GM12878 (cell line): ENCODE measurements at regions not wholly inside any gene's neighbourhood (a gene's known extent, or its start where the extent isn't known, plus 50 kb on each side); places are given as distances from the start of the nearest gene placed in this dataset.

Experiments
- ATAC-seq: fragments of 200-7000 bp; cut with Tn5 transposase; 3 replicates; pipeline ENCODE4 v1.9.1; 2020; ENCODE audit warnings: mild to moderate bottlenecking, moderate library complexity
- BruUV-seq: library from RNA; stranded (reverse); fragments of 400-500 nt; replicated peaks from 2 replicates; lab custom pipeline; 2021; lab: Mats Ljungman, UMichigan
- CTCF ChIA-PET: fragments of 300-600 bp; sonication (Branson Sonifier 250); formaldehyde crosslinking; extraction: SDS; loops from one replicate; lab custom pipeline; 2021; ENCODE audit warnings: inconsistent platforms; lab: Yijun Ruan, JAX
- POLR2A ChIA-PET: fragments of 350-600 bp; formaldehyde crosslinking; extraction: SDS; loops from one replicate; lab custom pipeline; 2021; ENCODE audit warnings: inconsistent platforms; lab: Charles Lee
- RAD21 ChIA-PET: fragments of 300-600 bp; sonication (Branson Sonifier 250); formaldehyde crosslinking; loops from one replicate; lab custom pipeline; 2023; ENCODE audit warnings: antibody characterized with exemption; ENCODE audit not compliant: unreplicated experiment; lab: Charles Lee
- SMC1A ChIA-PET: fragments of 300-600 bp; sonication (Branson Sonifier 250); formaldehyde crosslinking; loops from one replicate; lab custom pipeline; 2023; ENCODE audit not compliant: unreplicated experiment, uncharacterized antibody; lab: Charles Lee
- DNase-seq: peaks from one replicate; pipeline ENCODE4 v3.0.0-alpha.2; 2011; ENCODE audit warnings: low read depth, low spot score
- FAIRE-seq: peaks from 3 replicates; lab custom pipeline; 2011; peaks lifted over from hg19 to GRCh38; lab: Jason Lieb, UNC
- H2AFZ ChIP-seq: 2 replicates; pipeline ENCODE4 v1.6.0; 2011; ENCODE audit warnings: low read depth, low read length, control low read depth; ENCODE audit not compliant: control insufficient read depth
- H3K27ac ChIP-seq: 2 replicates; pipeline ENCODE4 v1.5.1; 2011; ENCODE audit warnings: control low read depth; ENCODE audit not compliant: control insufficient read depth, insufficient read depth
- H3K27me3 ChIP-seq, 2 experiments: replicated peaks in 1 of 2; 2 replicates each; pipeline versions ENCODE4 v1.6.0 to v1.6.1; 2011; ENCODE audit warnings: low read length in 1 of 2; ENCODE audit not compliant: control insufficient read depth in 2 of 2, insufficient read depth in 2 of 2
- H3K36me3 ChIP-seq, 2 experiments: 2 replicates each; pipeline ENCODE4 v1.5.1; 2011; ENCODE audit warnings: low read length in 1 of 2; ENCODE audit not compliant: control insufficient read depth in 2 of 2, insufficient read depth in 2 of 2
- H3K4me1 ChIP-seq: 2 replicates; pipeline ENCODE4 v1.6.1; 2011; ENCODE audit warnings: mild to moderate bottlenecking, low read length, moderate library complexity, mixed read lengths; ENCODE audit not compliant: control insufficient read depth, insufficient read depth
- H3K4me2 ChIP-seq: 2 replicates; pipeline ENCODE4 v1.6.0; 2011; ENCODE audit warnings: control low read depth; ENCODE audit not compliant: control insufficient read depth, insufficient read depth
- H3K4me3 ChIP-seq: fragments of 200-600 bp; sonication (generic); 2 replicates; pipeline ENCODE4 v1.5.1; 2016
- H3K79me2 ChIP-seq: 2 replicates; pipeline ENCODE4 v1.6.0; 2011; ENCODE audit warnings: low read length; ENCODE audit not compliant: control insufficient read depth, insufficient read depth
- H3K9ac ChIP-seq: 2 replicates; pipeline ENCODE4 v1.8.0; 2011; ENCODE audit warnings: low read length, control low read depth, mixed read lengths; ENCODE audit not compliant: control insufficient read depth, insufficient read depth
- H3K9me3 ChIP-seq: replicated peaks from 3 replicates; pipeline ENCODE4 v1.5.1; 2011; ENCODE audit warnings: mild to moderate bottlenecking, low read length; ENCODE audit not compliant: control insufficient read depth, insufficient read depth
- H4K20me1 ChIP-seq: 2 replicates; pipeline ENCODE4 v1.6.0; 2011; ENCODE audit not compliant: control insufficient read depth, insufficient read depth
- CEBPZ ChIP-seq: fragments of 150-350 bp; IDR thresholded peaks from 2 replicates; pipeline ENCODE4 v1.6.1; 2016; ENCODE audit warnings: low read depth, low read length
- CHD2 ChIP-seq: IDR thresholded peaks from 2 replicates; pipeline ENCODE4 v1.6.1; 2011; ENCODE audit warnings: low read depth, low read length, improper control_type of control experiment, borderline replicate concordance
- EED ChIP-seq: sonication (generic); IDR thresholded peaks from 2 replicates; pipeline ENCODE4 v1.6.1; 2016; ENCODE audit warnings: antibody characterized with exemption, low read depth
- EZH2 ChIP-seq: IDR thresholded peaks from 2 replicates; pipeline ENCODE4 v1.6.1; 2012; ENCODE audit warnings: low read depth, mild to moderate bottlenecking, control low read depth, inconsistent platforms, low read length, borderline replicate concordance; ENCODE audit not compliant: control insufficient read depth
- HCFC1 ChIP-seq: fragments of 150-350 bp; IDR thresholded peaks from 2 replicates; pipeline ENCODE4 v1.6.1; 2014; ENCODE audit warnings: low read length
- HDGF ChIP-seq: fragments of 450-650 bp; IDR thresholded peaks from 2 replicates; pipeline ENCODE4 v1.6.1; 2016; ENCODE audit warnings: antibody characterized with exemption
- IRF4 ChIP-seq: IDR thresholded peaks from 2 replicates; pipeline ENCODE4 v1.6.1; 2011; ENCODE audit warnings: low read depth, low read length
- PBX3 ChIP-seq: IDR thresholded peaks from 2 replicates; pipeline ENCODE4 v1.6.1; 2011; ENCODE audit warnings: mild to moderate bottlenecking, low read depth, low read length, moderate library complexity; ENCODE audit not compliant: insufficient replicate concordance
- POLR2AphosphoS5 ChIP-seq: IDR thresholded peaks from 2 replicates; pipeline ENCODE4 v1.6.1; 2011; ENCODE audit warnings: mild to moderate bottlenecking, low read length, inconsistent platforms
- RBBP5 ChIP-seq: fragments of 200-600 bp; sonication (generic); conservative IDR thresholded peaks from 2 replicates; pipeline ENCODE4 v1.6.1; 2016
- SREBF2 ChIP-seq: IDR thresholded peaks from 2 replicates; pipeline ENCODE4 v1.6.1; 2012; ENCODE audit warnings: mild to moderate bottlenecking, low read length
- ZNF24 ChIP-seq: fragments of 450-650 bp; IDR thresholded peaks from 2 replicates; pipeline ENCODE4 v1.6.1; 2017; ENCODE audit warnings: antibody characterized with exemption, mild to moderate bottlenecking
- WGBS: methylation state at CpG from one replicate; pipeline ENCODE4 v1.1.6; 2016; ENCODE audit warnings: low lambda C conversion rate; ENCODE audit not compliant: insufficient replicate concordance, insufficient coverage; ENCODE audit errors: missing lambda C conversion rate; 5-methylcytosine and 5-hydroxymethylcytosine counted together
- in situ Hi-C: fragments of 300-500 bp; cut with MboI; formaldehyde crosslinking; loops from 9 replicates; pipeline ENCODE4 v1.14.3; 2018; ENCODE audit warnings: mixed read lengths
- intact Hi-C: fragments of 100-400 bp; cut with micrococcal nuclease; formaldehyde crosslinking; loops from one replicate; pipeline ENCODE4 v1.14.2; 2022; ENCODE audit not compliant: unreplicated experiment
- TF ChIP-seq, protein P1 (sequence below): IDR thresholded peaks from 2 replicates; pipeline ENCODE4 v1.6.1; 2012; ENCODE audit warnings: mild to moderate bottlenecking, low read depth, low read length
- TF ChIP-seq, protein P2 (sequence below): fragments of 150-350 bp; IDR thresholded peaks from 2 replicates; pipeline ENCODE4 v1.6.1; 2014; ENCODE audit warnings: mild to moderate bottlenecking, low read depth, low read length

- no peak overlapping the region for H3K4me3 ChIP-seq
- H2AFZ ChIP-seq = no peak overlapping the region
- H3K9me3 ChIP-seq = no peaks in the 10 kb centered on the region
- peaks cover 12% of the 10 kb centered on the region for H3K4me1 ChIP-seq
- H3K36me3 ChIP-seq = no peaks in the 10 kb centered on the region
- FAIRE-seq (no peak), ATAC-seq (peak; percentile 38), DNase-seq (no peak)
- intact Hi-C loops (loop anchor here (1.0 to 10.0 kb wide), 6 partner anchors 96 to 408 kb away; partner anchors contain the start of gene NAMPT), in situ Hi-C loops (loop anchor here (5.0 kb wide), 1 partner anchor 286 kb away; no protein-coding TSS in a partner anchor)
- no peak overlapping the region for H3K9ac ChIP-seq
- H3K27me3 ChIP-seq = no peaks in the 10 kb centered on the region
- no peaks in the 10 kb centered on the region for H3K79me2 ChIP-seq
- SMC1A ChIA-PET = interaction anchor here (0.7 to 6.0 kb wide), 50 partner anchors 9 to 515 kb away, joined by 3 to 390 read pairs (median 5); no protein-coding TSS in a partner anchor
- no TSS peak for BruUV-seq
- no peak overlapping the region for H3K4me2 ChIP-seq
- RAD21 ChIA-PET = interaction anchor here (0.6 to 6.9 kb wide), 49 partner anchors 9 to 405 kb away, joined by 3 to 311 read pairs (median 5); partner anchors contain the start of genes NAMPT and SYPL1
- CTCF ChIA-PET = interaction anchor here (0.6 to 10.0 kb wide), 65 partner anchors 15 to 709 kb away, joined by 3 to 530 read pairs (median 5); partner anchors contain the start of gene NAMPT
- TF ChIP-seq HCFC1 (no peak), SREBF2 (no peak), IRF4 (no peak), ZNF24 (no peak), CHD2 (no peak), POLR2AphosphoS5 (no peak), CEBPZ (no peak), RBBP5 (no peak), PBX3 (no peak), EED (no peak), HDGF (no peak), EZH2 (no peak)
- TF ChIP-seq, protein P1, sequence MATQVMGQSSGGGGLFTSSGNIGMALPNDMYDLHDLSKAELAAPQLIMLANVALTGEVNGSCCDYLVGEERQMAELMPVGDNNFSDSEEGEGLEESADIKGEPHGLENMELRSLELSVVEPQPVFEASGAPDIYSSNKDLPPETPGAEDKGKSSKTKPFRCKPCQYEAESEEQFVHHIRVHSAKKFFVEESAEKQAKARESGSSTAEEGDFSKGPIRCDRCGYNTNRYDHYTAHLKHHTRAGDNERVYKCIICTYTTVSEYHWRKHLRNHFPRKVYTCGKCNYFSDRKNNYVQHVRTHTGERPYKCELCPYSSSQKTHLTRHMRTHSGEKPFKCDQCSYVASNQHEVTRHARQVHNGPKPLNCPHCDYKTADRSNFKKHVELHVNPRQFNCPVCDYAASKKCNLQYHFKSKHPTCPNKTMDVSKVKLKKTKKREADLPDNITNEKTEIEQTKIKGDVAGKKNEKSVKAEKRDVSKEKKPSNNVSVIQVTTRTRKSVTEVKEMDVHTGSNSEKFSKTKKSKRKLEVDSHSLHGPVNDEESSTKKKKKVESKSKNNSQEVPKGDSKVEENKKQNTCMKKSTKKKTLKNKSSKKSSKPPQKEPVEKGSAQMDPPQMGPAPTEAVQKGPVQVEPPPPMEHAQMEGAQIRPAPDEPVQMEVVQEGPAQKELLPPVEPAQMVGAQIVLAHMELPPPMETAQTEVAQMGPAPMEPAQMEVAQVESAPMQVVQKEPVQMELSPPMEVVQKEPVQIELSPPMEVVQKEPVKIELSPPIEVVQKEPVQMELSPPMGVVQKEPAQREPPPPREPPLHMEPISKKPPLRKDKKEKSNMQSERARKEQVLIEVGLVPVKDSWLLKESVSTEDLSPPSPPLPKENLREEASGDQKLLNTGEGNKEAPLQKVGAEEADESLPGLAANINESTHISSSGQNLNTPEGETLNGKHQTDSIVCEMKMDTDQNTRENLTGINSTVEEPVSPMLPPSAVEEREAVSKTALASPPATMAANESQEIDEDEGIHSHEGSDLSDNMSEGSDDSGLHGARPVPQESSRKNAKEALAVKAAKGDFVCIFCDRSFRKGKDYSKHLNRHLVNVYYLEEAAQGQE = no peak
- TF ChIP-seq, protein P2, sequence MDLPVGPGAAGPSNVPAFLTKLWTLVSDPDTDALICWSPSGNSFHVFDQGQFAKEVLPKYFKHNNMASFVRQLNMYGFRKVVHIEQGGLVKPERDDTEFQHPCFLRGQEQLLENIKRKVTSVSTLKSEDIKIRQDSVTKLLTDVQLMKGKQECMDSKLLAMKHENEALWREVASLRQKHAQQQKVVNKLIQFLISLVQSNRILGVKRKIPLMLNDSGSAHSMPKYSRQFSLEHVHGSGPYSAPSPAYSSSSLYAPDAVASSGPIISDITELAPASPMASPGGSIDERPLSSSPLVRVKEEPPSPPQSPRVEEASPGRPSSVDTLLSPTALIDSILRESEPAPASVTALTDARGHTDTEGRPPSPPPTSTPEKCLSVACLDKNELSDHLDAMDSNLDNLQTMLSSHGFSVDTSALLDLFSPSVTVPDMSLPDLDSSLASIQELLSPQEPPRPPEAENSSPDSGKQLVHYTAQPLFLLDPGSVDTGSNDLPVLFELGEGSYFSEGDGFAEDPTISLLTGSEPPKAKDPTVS = no peak
- TF ChIP-seq, all 136 proteins: peak for 0
- Histone ChIP-seq H4K20me1 (no peaks in the 10 kb centered on the region), H3K27ac (no peak overlapping the region)
- POLR2A ChIA-PET = interaction anchor here (0.6 to 1.8 kb wide), 5 partner anchors 82 to 328 kb away, joined by 3 to 15 read pairs (median 3); partner anchors contain the start of gene NAMPT
- WGBS = 52% methylated on average over 3 of the region's 3 CpGs
These were observed 178.2 kb upstream of the NAMPT start for GRCh38 chr7:106462914-106463482.
